HPDE6-E6E7 (cell line): ENCODE measurements at regions not wholly inside any gene's neighbourhood (a gene's known extent, or its start where the extent isn't known, plus 50 kb on each side); places are given as distances from the start of the nearest gene placed in this dataset.

ENCODE experiments used
- DNase-seq: peaks from one replicate; pipeline ENCODE4 v3.0.0; 2011; ENCODE audit warnings: missing footprints; ENCODE audit errors: extremely low spot score

- no peak for DNase-seq
Measured at GRCh38 chr14:53549956-53550355, 396.8 kb upstream of the DDHD1 start.

- no peak for DNase-seq
Measured at GRCh38 chr14:53547593-53547992, 394.5 kb upstream of the DDHD1 start.

GRCh38 chr14:53545217-53545616 lies 392.1 kb upstream of the DDHD1 start:
- no peak for DNase-seq

- DNase-seq, result no peak
Measured at GRCh38 chr14:53542732-53543131, 389.6 kb upstream of the DDHD1 start.

- DNase-seq, result no peak
Measured at GRCh38 chr14:53541411-53541810, 388.3 kb upstream of the DDHD1 start.

- peak; percentile 45 for DNase-seq
Measured at GRCh38 chr14:53539489-53540126, 386.5 kb upstream of the DDHD1 start.

- DNase-seq, result no peak
Measured at GRCh38 chr14:53538316-53538881, 385.3 kb upstream of the DDHD1 start.

GRCh38 chr14:53537422-53538315 lies 384.5 kb upstream of the DDHD1 start:
- no peak for DNase-seq

GRCh38 chr14:53536446-53536845 lies 383.3 kb upstream of the DDHD1 start:
- no peak for DNase-seq

DNA sequence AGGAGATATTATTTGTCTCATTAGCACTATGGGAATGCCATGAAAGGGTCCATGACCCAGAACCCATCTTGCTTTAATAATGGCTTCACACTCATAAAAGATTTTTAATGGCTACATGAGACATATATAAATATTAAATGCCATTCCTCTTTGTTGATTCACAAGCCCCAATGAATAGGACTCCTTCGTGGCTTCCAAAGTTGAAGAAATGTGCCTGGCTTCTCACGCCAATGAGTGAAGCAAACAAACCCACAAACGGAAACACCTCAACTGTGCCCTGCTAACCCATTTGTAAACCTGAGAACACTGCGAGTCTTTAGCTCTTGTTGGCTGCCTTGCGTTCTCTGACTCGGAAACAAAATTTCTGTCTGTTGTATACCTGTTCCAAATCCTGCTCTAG lies 381.7 kb upstream of the DDHD1 start:
- DNase-seq, result no peak

DNA sequence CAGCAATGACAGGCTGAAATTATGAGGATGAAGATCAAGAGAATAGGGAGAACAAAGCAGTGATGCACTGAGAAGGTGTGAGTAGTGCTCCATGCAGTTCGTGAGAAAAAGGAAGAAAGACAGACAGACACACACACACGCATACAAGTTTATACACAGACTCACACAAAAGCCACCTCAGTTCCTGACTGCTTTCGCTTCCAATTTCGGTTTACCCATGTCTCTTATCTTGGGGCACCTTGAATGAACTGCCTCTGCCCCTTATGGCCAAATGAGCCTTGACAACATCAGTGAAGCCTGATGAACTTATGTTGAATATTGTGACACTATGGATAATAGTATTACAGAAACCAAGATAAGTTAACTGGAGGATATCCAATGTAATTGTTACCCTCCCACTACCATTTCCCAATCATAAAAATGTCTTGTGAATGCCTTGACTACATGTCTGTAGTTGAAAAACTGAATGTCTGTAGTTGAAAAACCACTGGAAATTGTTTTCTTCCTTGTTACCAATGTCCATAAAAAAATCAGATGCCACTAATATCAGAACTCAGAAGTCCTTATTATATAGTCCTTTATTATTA lies 380.4 kb upstream of the DDHD1 start:
- DNase-seq, result no peak

- DNase-seq, result no peak
Measured at GRCh38 chr14:53532853-53533252, 379.7 kb upstream of the DDHD1 start.

DNA sequence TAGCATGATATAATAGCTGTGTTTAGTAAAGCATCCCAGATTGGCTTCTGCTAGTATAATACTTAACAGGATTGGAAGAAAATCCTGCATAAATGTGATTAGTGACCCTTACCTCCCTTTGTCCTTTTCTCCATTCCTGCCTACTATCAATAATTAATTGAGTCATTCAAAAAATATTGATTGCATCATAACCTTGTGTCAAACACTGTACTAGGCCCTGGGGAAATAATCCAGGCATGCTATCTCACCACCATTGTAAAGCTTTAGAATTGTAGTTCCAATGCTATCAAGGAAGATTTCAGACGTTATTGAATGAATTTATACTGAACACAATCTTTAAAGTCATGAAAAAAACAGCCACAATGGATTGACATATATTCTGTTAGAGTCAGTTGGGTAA lies 378.6 kb upstream of the DDHD1 start:
- DNase-seq, result no peak

DNA sequence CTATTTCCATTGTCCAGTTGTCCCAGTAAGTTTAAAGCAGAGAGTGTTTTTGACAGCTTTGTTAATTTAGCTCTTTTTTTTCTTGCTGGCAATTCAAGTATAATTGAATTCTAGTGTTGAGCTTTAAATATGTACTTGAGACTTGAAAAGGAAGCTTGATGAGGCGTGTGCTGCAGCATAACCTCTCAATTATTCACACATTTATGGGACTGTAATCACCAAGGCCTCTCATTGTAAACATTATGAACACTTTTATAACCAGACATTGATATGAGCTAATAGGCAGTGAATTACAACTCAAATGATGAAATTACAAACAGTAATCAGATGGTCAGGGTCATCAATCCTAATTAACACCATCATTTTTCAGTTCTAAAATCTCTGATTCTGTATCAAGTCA lies 378.0 kb upstream of the DDHD1 start:
- DNase-seq, result no peak

DNA sequence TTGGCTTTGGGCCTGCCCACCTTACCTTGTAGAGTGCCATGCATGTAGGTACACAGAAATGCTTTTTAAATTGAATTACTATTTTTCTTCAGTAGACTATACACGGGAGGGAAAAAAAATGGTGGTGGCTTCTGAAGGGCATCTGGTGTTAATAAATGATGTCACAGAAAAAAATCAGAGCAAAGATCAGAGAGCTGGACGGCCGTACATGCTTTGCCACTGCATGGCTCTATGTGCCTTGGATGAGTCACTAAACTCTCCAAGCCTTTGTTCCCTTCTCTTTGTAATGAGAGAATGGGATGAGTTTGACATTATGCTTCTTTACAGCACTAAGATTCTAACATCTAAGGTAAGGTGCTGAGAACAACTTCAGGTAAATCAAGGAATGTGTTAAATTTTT lies 376.4 kb upstream of the DDHD1 start:
- DNase-seq, result no peak

- no peak for DNase-seq
Measured at GRCh38 chr14:53528185-53528671, 375.1 kb upstream of the DDHD1 start.

- DNase-seq, result no peak
Measured at GRCh38 chr14:53526200-53526599, 373.1 kb upstream of the DDHD1 start.

GRCh38 chr14:53525608-53526007 lies 372.5 kb upstream of the DDHD1 start:
- DNase-seq, result no peak

- no peak for DNase-seq
Measured at GRCh38 chr14:53524391-53524790, 371.3 kb upstream of the DDHD1 start.

GRCh38 chr14:53523226-53523625 lies 370.1 kb upstream of the DDHD1 start:
- no peak for DNase-seq

- no peak for DNase-seq
Measured at GRCh38 chr14:53520078-53520928, 367.2 kb upstream of the DDHD1 start.
